ENCODE measurements at regions not wholly inside any gene's neighbourhood (a gene's known extent, or its start where the extent isn't known, plus 50 kb on each side); places are given as distances from the start of the nearest gene placed in this dataset.

DNA sequence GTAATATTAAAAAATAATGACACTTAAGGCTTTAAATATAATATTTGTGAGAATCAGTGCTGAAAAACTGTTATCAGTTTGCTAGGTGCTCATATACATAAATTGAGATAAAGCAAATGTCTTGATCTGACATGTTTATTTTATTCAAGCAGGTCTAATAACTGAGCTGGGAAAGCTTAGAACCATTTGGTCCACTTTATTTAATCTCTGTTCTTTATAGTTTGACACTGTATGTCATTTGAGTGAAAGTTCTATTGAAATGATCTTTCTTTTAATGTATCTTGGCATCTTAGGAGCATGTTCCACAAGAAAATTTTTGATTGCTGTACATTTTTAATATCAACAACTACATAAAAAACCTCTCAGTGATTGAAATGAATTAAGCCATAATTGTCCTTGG lies 772.0 kb upstream of the NRSN1 start:
- TF ChIP-seq ZNF146 (tag by site-specific recombination; IDR thresholded peaks at IDR 0.05) (no peak), ZNF521 (tag by site-specific recombination; IDR thresholded peaks at IDR 0.05) (no peak), ZNF292 (tag by site-specific recombination; IDR thresholded peaks at IDR 0.05; ENCODE audit: borderline replicate concordance, low read depth) (no peak), ZNF416 (tag by site-specific recombination; IDR thresholded peaks at IDR 0.05) (no peak), ZNF302 (tag by site-specific recombination; IDR thresholded peaks at IDR 0.05; ENCODE audit: low read depth) (no peak), ZFP37 (tag by site-specific recombination; IDR thresholded peaks at IDR 0.05) (no peak), ZNF335 (tag by site-specific recombination; conservative IDR thresholded peaks at IDR 0.05) (no peak), YY1 (tag by site-specific recombination; IDR thresholded peaks at IDR 0.05) (no peak), ZNF558 (tag by site-specific recombination; IDR thresholded peaks at IDR 0.05) (no peak)
- TF ChIP-seq, protein P1, sequence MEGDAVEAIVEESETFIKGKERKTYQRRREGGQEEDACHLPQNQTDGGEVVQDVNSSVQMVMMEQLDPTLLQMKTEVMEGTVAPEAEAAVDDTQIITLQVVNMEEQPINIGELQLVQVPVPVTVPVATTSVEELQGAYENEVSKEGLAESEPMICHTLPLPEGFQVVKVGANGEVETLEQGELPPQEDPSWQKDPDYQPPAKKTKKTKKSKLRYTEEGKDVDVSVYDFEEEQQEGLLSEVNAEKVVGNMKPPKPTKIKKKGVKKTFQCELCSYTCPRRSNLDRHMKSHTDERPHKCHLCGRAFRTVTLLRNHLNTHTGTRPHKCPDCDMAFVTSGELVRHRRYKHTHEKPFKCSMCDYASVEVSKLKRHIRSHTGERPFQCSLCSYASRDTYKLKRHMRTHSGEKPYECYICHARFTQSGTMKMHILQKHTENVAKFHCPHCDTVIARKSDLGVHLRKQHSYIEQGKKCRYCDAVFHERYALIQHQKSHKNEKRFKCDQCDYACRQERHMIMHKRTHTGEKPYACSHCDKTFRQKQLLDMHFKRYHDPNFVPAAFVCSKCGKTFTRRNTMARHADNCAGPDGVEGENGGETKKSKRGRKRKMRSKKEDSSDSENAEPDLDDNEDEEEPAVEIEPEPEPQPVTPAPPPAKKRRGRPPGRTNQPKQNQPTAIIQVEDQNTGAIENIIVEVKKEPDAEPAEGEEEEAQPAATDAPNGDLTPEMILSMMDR (tag by site-specific recombination; IDR thresholded peaks at IDR 0.05) = no peak
- TF ChIP-seq, protein P2, sequence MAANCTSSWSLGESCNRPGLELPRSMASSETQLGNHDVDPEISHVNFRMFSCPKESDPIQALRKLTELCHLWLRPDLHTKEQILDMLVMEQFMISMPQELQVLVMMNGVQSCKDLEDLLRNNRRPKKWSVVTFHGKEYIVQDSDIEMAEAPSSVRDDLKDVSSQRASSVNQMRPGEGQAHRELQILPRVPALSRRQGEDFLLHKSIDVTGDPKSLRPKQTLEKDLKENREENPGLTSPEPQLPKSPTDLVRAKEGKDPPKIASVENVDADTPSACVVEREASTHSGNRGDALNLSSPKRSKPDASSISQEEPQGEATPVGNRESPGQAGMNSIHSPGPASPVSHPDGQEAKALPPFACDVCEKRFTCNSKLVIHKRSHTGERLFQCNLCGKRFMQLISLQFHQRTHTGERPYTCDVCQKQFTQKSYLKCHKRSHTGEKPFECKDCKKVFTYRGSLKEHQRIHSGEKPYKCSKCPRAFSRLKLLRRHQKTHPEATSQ (tag by site-specific recombination; IDR thresholded peaks at IDR 0.05) = no peak
